SK-N-SH treated with all-trans-retinoic acid at 6 μM for 48 hours (cell line): ENCODE measurements at regions not wholly inside any gene's neighbourhood (a gene's known extent, or its start where the extent isn't known, plus 50 kb on each side); places are given as distances from the start of the nearest gene placed in this dataset.

Experiments
- ARNTL ChIP-seq: fragments of 450-650 bp; formaldehyde crosslinking; IDR thresholded peaks from 2 replicates; pipeline ENCODE4 v1.5.0; 2020; ENCODE audit warnings: low read depth, mild to moderate bottlenecking, moderate library complexity, borderline replicate concordance
- ESRRG ChIP-seq: fragments of 250-450 bp; sonication (Bioruptor Pico); IDR thresholded peaks from 2 replicates; pipeline ENCODE4 v1.6.1; 2021; ENCODE audit warnings: mild to moderate bottlenecking
- GLIS3 ChIP-seq: fragments of 250-450 bp; sonication (Bioruptor Pico); IDR thresholded peaks from 2 replicates; pipeline ENCODE4 v1.5.0; 2020; ENCODE audit warnings: mild to moderate bottlenecking, moderate library complexity
- ISL1 ChIP-seq: fragments of 250-450 bp; sonication (Bioruptor Pico); IDR thresholded peaks from 2 replicates; pipeline ENCODE4 v2.1.2; 2022; ENCODE audit warnings: mild to moderate bottlenecking, moderate library complexity
- OSR1 ChIP-seq: fragments of 250-450 bp; sonication (Bioruptor Pico); IDR thresholded peaks from 2 replicates; pipeline ENCODE4 v1.8.0; 2022; ENCODE audit warnings: moderate library complexity, mild to moderate bottlenecking, inconsistent platforms
- RARB ChIP-seq: fragments of 250-450 bp; sonication (Bioruptor Pico); IDR thresholded peaks from 2 replicates; pipeline ENCODE4 v1.8.0; 2021; ENCODE audit warnings: mild to moderate bottlenecking, moderate library complexity
- ZFP30 ChIP-seq: fragments of 450-650 bp; formaldehyde crosslinking; IDR thresholded peaks from 2 replicates; pipeline ENCODE4 v1.5.0; 2022; ENCODE audit warnings: mild to moderate bottlenecking, moderate library complexity
- ZNF565 ChIP-seq: fragments of 450-650 bp; formaldehyde crosslinking; conservative IDR thresholded peaks from 2 replicates; pipeline ENCODE4 v1.5.0; 2020; ENCODE audit warnings: low read depth, mild to moderate bottlenecking, moderate library complexity
- ZNF70 ChIP-seq: fragments of 450-650 bp; formaldehyde crosslinking; IDR thresholded peaks from 2 replicates; pipeline ENCODE4 v1.5.0; 2020; ENCODE audit warnings: mild to moderate bottlenecking, moderate library complexity
- TF ChIP-seq, protein P1 (sequence below): fragments of 250-450 bp; sonication (Bioruptor Pico); IDR thresholded peaks from 2 replicates; pipeline ENCODE4 v1.8.0; 2020; ENCODE audit warnings: mild to moderate bottlenecking, moderate library complexity, borderline replicate concordance
- TF ChIP-seq, protein P2 (sequence below): fragments of 250-450 bp; sonication (Bioruptor Pico); IDR thresholded peaks from 2 replicates; pipeline ENCODE4 v1.5.0; 2020; ENCODE audit warnings: mild to moderate bottlenecking, moderate library complexity

DNA sequence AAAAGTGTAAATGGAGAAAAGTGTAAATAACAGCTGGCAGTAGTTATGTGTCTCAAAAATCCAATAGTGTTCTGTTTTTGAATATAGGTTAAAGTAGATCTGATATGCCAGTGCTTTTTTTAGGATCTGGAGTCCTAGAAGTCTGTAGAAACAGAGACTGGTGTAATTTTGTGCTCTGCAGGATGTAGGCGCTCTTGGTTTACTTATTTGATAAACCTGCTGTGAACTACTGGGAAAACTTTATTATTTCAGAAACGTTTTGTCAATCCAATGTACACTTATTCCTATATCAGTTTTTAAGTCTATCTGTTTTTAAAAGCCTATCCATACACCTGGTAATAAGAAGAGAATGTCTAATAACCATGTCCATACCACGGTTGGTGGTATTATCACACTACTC is 530.8 kb upstream of the ZNF804A start:
- TF ChIP-seq ARNTL (CRISPR knock-in tag) = no peak
- no peak for TF ChIP-seq ZNF70 (CRISPR knock-in tag)
- TF ChIP-seq, protein P1, sequence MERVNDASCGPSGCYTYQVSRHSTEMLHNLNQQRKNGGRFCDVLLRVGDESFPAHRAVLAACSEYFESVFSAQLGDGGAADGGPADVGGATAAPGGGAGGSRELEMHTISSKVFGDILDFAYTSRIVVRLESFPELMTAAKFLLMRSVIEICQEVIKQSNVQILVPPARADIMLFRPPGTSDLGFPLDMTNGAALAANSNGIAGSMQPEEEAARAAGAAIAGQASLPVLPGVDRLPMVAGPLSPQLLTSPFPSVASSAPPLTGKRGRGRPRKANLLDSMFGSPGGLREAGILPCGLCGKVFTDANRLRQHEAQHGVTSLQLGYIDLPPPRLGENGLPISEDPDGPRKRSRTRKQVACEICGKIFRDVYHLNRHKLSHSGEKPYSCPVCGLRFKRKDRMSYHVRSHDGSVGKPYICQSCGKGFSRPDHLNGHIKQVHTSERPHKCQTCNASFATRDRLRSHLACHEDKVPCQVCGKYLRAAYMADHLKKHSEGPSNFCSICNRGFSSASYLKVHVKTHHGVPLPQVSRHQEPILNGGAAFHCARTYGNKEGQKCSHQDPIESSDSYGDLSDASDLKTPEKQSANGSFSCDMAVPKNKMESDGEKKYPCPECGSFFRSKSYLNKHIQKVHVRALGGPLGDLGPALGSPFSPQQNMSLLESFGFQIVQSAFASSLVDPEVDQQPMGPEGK = no peak
- TF ChIP-seq RARB = no peak
- TF ChIP-seq, protein P2, sequence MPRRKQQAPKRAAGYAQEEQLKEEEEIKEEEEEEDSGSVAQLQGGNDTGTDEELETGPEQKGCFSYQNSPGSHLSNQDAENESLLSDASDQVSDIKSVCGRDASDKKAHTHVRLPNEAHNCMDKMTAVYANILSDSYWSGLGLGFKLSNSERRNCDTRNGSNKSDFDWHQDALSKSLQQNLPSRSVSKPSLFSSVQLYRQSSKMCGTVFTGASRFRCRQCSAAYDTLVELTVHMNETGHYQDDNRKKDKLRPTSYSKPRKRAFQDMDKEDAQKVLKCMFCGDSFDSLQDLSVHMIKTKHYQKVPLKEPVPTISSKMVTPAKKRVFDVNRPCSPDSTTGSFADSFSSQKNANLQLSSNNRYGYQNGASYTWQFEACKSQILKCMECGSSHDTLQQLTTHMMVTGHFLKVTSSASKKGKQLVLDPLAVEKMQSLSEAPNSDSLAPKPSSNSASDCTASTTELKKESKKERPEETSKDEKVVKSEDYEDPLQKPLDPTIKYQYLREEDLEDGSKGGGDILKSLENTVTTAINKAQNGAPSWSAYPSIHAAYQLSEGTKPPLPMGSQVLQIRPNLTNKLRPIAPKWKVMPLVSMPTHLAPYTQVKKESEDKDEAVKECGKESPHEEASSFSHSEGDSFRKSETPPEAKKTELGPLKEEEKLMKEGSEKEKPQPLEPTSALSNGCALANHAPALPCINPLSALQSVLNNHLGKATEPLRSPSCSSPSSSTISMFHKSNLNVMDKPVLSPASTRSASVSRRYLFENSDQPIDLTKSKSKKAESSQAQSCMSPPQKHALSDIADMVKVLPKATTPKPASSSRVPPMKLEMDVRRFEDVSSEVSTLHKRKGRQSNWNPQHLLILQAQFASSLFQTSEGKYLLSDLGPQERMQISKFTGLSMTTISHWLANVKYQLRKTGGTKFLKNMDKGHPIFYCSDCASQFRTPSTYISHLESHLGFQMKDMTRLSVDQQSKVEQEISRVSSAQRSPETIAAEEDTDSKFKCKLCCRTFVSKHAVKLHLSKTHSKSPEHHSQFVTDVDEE = no peak
- no peak for TF ChIP-seq OSR1 (CRISPR knock-in tag)
- no peak for TF ChIP-seq GLIS3
- TF ChIP-seq ZNF565 (CRISPR knock-in tag) = no peak
- TF ChIP-seq ISL1 (CRISPR knock-in tag) = no peak
- no peak for TF ChIP-seq ESRRG (CRISPR knock-in tag)
- TF ChIP-seq ZFP30 (CRISPR knock-in tag) = no peak
